H1 (cell line): ENCODE measurements at regions not wholly inside any gene's neighbourhood (a gene's known extent, or its start where the extent isn't known, plus 50 kb on each side); places are given as distances from the start of the nearest gene placed in this dataset.

Source experiments
- CTCF ChIA-PET: fragments of 300-600 bp; sonication (Branson Sonifier 250); formaldehyde crosslinking; loops from one replicate; lab custom pipeline; 2021; ENCODE audit not compliant: partially characterized antibody; lab: Charles Lee
- POLR2A ChIA-PET: fragments of 300-600 bp; sonication (Branson Sonifier 250); formaldehyde crosslinking; loops from one replicate; lab custom pipeline; 2021; ENCODE audit warnings: inconsistent platforms; ENCODE audit not compliant: partially characterized antibody; lab: Charles Lee
- DNase-seq, 2 experiments: peaks; one replicate each; pipeline versions ENCODE4 v3.0.0 to v3.0.0-alpha.2; 2010 to 2022; ENCODE audit warnings: low spot score in 2 of 2, low read depth in 1 of 2, mixed read lengths in 1 of 2
- FAIRE-seq: peaks from 2 replicates; lab custom pipeline; 2011; peaks lifted over from hg19 to GRCh38; lab: Jason Lieb, UNC
- H2AFZ ChIP-seq: 2 replicates; pipeline ENCODE4 v1.8.1; 2012; ENCODE audit warnings: low read length, inconsistent platforms
- H2AK5ac ChIP-seq: 2 replicates; pipeline ENCODE4 v1.6.1; 2013; ENCODE audit warnings: low read depth, low read length
- H2BK120ac ChIP-seq: replicated peaks from 2 replicates; pipeline ENCODE3; 2013; ENCODE audit warnings: low read depth, low read length, inconsistent platforms
- H2BK12ac ChIP-seq: 2 replicates; pipeline ENCODE4 v1.6.1; 2013; ENCODE audit warnings: low read depth, low read length
- H2BK15ac ChIP-seq: 2 replicates; pipeline ENCODE4 v1.6.1; 2013; ENCODE audit warnings: low read length
- H2BK20ac ChIP-seq: 2 replicates; pipeline ENCODE4 v1.6.1; 2013; ENCODE audit warnings: low read length
- H2BK5ac ChIP-seq: 2 replicates; pipeline ENCODE4 v1.6.1; 2013; ENCODE audit warnings: low read depth, low read length
- H3K14ac ChIP-seq: 2 replicates; pipeline ENCODE4 v1.6.1; 2013; ENCODE audit warnings: inconsistent platforms; ENCODE audit not compliant: insufficient read length
- H3K18ac ChIP-seq: 2 replicates; pipeline ENCODE4 v1.6.1; 2013; ENCODE audit warnings: low read length; ENCODE audit errors: extremely low read depth
- H3K23ac ChIP-seq: 2 replicates; pipeline ENCODE4 v1.6.1; 2013; ENCODE audit warnings: inconsistent platforms; ENCODE audit not compliant: insufficient read length
- H3K23me2 ChIP-seq: 2 replicates; pipeline ENCODE4 v1.6.1; 2013; ENCODE audit warnings: low read depth, low read length
- H3K27ac ChIP-seq: 2 replicates; pipeline ENCODE4 v1.6.1; 2011; ENCODE audit warnings: low read depth, low read length, inconsistent platforms
- H3K27me3 ChIP-seq, 4 experiments: replicated peaks in 1 of 4; 1 replicate in 1 of 4; 2 replicates in 3 of 4; pipeline versions ENCODE4 v1.6.1 to v1.8.1; 2011 to 2013; ENCODE audit warnings: low read length in 3 of 4, mild to moderate bottlenecking in 3 of 4, inconsistent platforms in 2 of 4, mixed read lengths in 2 of 4, moderate library complexity in 1 of 4; ENCODE audit not compliant: control insufficient read depth in 3 of 4, insufficient read depth in 3 of 4; ENCODE audit errors: extremely low read depth in 1 of 4
- H3K36me3 ChIP-seq, 4 experiments: 2 replicates each; pipeline versions ENCODE4 v1.6.1 to v1.8.1; 2011 to 2013; ENCODE audit warnings: mild to moderate bottlenecking in 4 of 4, low read length in 3 of 4, moderate library complexity in 2 of 4, control low read depth in 1 of 4, inconsistent platforms in 1 of 4; ENCODE audit not compliant: insufficient read depth in 4 of 4, control insufficient read depth in 2 of 4
- H3K4ac ChIP-seq: replicated peaks from 2 replicates; pipeline ENCODE3; 2013; ENCODE audit warnings: low read length, low read depth, mixed read lengths, inconsistent platforms; ENCODE audit not compliant: insufficient read length
- H3K4me1 ChIP-seq, 4 experiments: replicated peaks in 1 of 4; 1 replicate in 1 of 4; 2 replicates in 3 of 4; pipeline versions ENCODE4 v1.6.1 to v1.8.1; 2011 to 2013; ENCODE audit warnings: low read length in 3 of 4, inconsistent platforms in 2 of 4, mixed read lengths in 1 of 4; ENCODE audit not compliant: insufficient read depth in 4 of 4, control insufficient read depth in 3 of 4
- H3K4me2 ChIP-seq, 2 experiments: 2 replicates each; pipeline versions ENCODE4 v1.6.1 to v1.8.1; 2011 to 2013; ENCODE audit warnings: low read depth in 2 of 2, low read length in 2 of 2, control low read depth in 1 of 2, inconsistent platforms in 1 of 2, mild to moderate bottlenecking in 1 of 2; ENCODE audit not compliant: insufficient read depth in 1 of 2
- H3K4me3 ChIP-seq, 4 experiments: fragments of 200-600, 300-600 bp in 1 of 4; sonication (generic), shearing (Covaris generic), sonication (Bioruptor Twin) in 1 of 4; 2 replicates each; pipeline versions ENCODE4 v1.5.1 to v1.8.1; 2011 to 2016; ENCODE audit warnings: low read length in 4 of 4, low read depth in 3 of 4, control low read depth in 2 of 4, inconsistent platforms in 2 of 4, mild to moderate bottlenecking in 2 of 4, mixed read lengths in 1 of 4, moderate library complexity in 1 of 4; ENCODE audit not compliant: insufficient read depth in 2 of 4; ENCODE audit errors: extremely low read depth in 1 of 4
- H3K56ac ChIP-seq: replicated peaks from 2 replicates; pipeline ENCODE3; 2013; ENCODE audit warnings: low read depth, mild to moderate bottlenecking, mixed read lengths, low read length, inconsistent platforms; ENCODE audit not compliant: insufficient read length
- H3K79me1 ChIP-seq: 2 replicates; pipeline ENCODE4 v1.6.1; 2013; ENCODE audit warnings: low read depth, low read length, control low read depth
- H3K79me2 ChIP-seq, 2 experiments: 2 replicates each; pipeline versions ENCODE4 v1.6.1 to v1.8.1; 2012 to 2013; ENCODE audit warnings: low read length in 2 of 2, mild to moderate bottlenecking in 2 of 2, inconsistent platforms in 1 of 2; ENCODE audit not compliant: insufficient read depth in 2 of 2, control insufficient read depth in 1 of 2
- H3K9ac ChIP-seq, 4 experiments: replicated peaks in 1 of 4; 1 replicate in 1 of 4; 2 replicates in 3 of 4; pipeline versions ENCODE4 v1.6.1 to v1.8.1; 2011 to 2013; ENCODE audit warnings: low read depth in 3 of 4, low read length in 3 of 4, control low read depth in 2 of 4, mild to moderate bottlenecking in 2 of 4, moderate library complexity in 2 of 4, inconsistent platforms in 1 of 4; ENCODE audit errors: extremely low read depth in 1 of 4
- H3K9me3 ChIP-seq, 2 experiments: 2 replicates each; pipeline versions ENCODE4 v1.6.1 to v1.8.1; 2012 to 2013; ENCODE audit warnings: mild to moderate bottlenecking in 2 of 2, moderate library complexity in 2 of 2, control low read depth in 1 of 2, inconsistent platforms in 1 of 2, low read depth in 1 of 2, low read length in 1 of 2, mixed read lengths in 1 of 2; ENCODE audit not compliant: insufficient read depth in 2 of 2
- H4K20me1 ChIP-seq, 2 experiments: replicated peaks in 1 of 2; 2 replicates each; pipeline versions ENCODE3 to v1.8.1; 2011 to 2013; ENCODE audit warnings: inconsistent platforms in 2 of 2, low read length in 2 of 2, mild to moderate bottlenecking in 1 of 2; ENCODE audit not compliant: insufficient read depth in 2 of 2, control insufficient read depth in 1 of 2
- H4K5ac ChIP-seq: 2 replicates; pipeline ENCODE4 v1.6.1; 2013; ENCODE audit warnings: low read length, low read depth, mixed read lengths, inconsistent platforms; ENCODE audit not compliant: insufficient read length
- H4K8ac ChIP-seq: 2 replicates; pipeline ENCODE4 v1.8.0; 2013; ENCODE audit warnings: mild to moderate bottlenecking, moderate library complexity, low read length, inconsistent platforms; ENCODE audit not compliant: insufficient read depth; ENCODE audit errors: extremely low read depth
- H4K91ac ChIP-seq: replicated peaks from 2 replicates; pipeline ENCODE3; 2013; ENCODE audit warnings: low read length, mixed read lengths, inconsistent platforms; ENCODE audit not compliant: insufficient read length
- ZNF274 ChIP-seq: IDR thresholded peaks from 2 replicates; pipeline ENCODE4 v1.7.0; 2012; ENCODE audit warnings: low read length, borderline replicate concordance; ENCODE audit errors: extremely low read depth
- WGBS, 2 experiments: shearing (Covaris generic) in 1 of 2; methylation state at CpG; one replicate each; pipeline versions ENCODE4 v1.1.6 to v1.1.7; 2013 to 2015; ENCODE audit warnings: low lambda C conversion rate in 2 of 2, mixed read lengths in 2 of 2, inconsistent platforms in 1 of 2, low coverage in 1 of 2, missing lambda C conversion rate in 1 of 2; ENCODE audit not compliant: insufficient replicate concordance in 2 of 2, insufficient coverage in 1 of 2, insufficient read length in 1 of 2; ENCODE audit errors: extremely low coverage in 1 of 2, missing lambda C conversion rate in 1 of 2; 5-methylcytosine and 5-hydroxymethylcytosine counted together

GRCh38 chr12:45102818-45103217 is 51.9 kb upstream of the DBX2 start:
- no peak overlapping the region for H2AFZ ChIP-seq
- no peak for DNase-seq

More at GRCh38 chr12:45102818-45103217, 51.9 kb upstream of the DBX2 start:
- Histone ChIP-seq H4K5ac (no peak overlapping the region), H3K4me2 (no peak overlapping the region), H3K23ac (no peak overlapping the region), H2BK20ac (no peak overlapping the region), H2BK15ac (no peak overlapping the region), H3K56ac (no peak overlapping the region), H3K18ac (no peak overlapping the region), H3K9me3 (no peaks in the 10 kb centered on the region), H4K20me1 (no peaks in the 10 kb centered on the region), H2AK5ac (no peak overlapping the region), H4K8ac (no peak overlapping the region), H3K14ac (no peak overlapping the region), H3K27ac (no peak overlapping the region), H3K9ac (no peak overlapping the region), H3K79me1 (no peaks in the 10 kb centered on the region), H3K36me3 (no peaks in the 10 kb centered on the region), H3K4ac (no peak overlapping the region), H3K27me3 (no peaks in the 10 kb centered on the region), H2BK5ac (no peak overlapping the region), H4K91ac (no peak overlapping the region), H2BK120ac (no peak overlapping the region), H3K4me1 (no peaks in the 10 kb centered on the region), H3K23me2 (peaks cover 2% of the 10 kb centered on the region; the same call in 1 of the 2 replicates), H3K79me2 (no peaks in the 10 kb centered on the region), H3K4me3 (no peak overlapping the region), H2BK12ac (no peak overlapping the region)
- no peak for FAIRE-seq
- ChIA-PET POLR2A (no interaction called here), CTCF (no interaction called here)
- 86% methylated on average over 1 of the region's 1 CpG; no CpG with 5 or more reads in 1 of the 2 experiments for WGBS, 2 experiments
- no peak for TF ChIP-seq ZNF274
